HG02763 (cell line): ENCODE measurements at regions not wholly inside any gene's neighbourhood (a gene's known extent, or its start where the extent isn't known, plus 50 kb on each side); places are given as distances from the start of the nearest gene placed in this dataset.
"Not testable (repeated sequence)": the region's sequence is repeated elsewhere in the genome, so short reads cannot be mapped to it uniquely, and the experiment has no call there.

Source experiments
- ATAC-seq: cut with Tn5 transposase; IDR thresholded peaks from one replicate; pipeline ENCODE4 v1.9.1; 2021; ENCODE audit warnings: mild to moderate bottlenecking, moderate library complexity; ENCODE audit not compliant: unreplicated experiment

GRCh38 chr2:221777119-221777518, 205.0 kb upstream of the EPHA4 start:
- ATAC-seq: no peak

DNA sequence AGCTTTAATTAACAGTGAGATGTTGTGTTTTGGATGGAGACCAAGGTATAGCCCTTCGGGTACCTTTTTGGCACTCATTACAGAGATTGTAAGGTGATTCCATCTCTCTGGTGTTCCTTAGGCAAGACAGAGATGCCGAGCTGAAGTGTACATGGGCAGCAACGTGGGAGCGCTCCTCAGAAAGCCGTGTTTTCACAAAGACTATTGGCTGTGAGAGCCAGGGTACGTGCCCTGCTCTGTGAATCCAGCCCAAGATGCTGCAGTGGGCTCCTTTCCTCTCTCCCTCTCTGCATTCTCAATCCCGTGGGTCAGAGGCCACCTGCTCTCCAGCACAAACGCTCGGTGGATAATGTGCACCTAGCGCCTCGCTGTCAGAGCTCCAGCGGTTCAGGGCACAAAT, 203.0 kb upstream of the EPHA4 start:
- ATAC-seq: no peak

DNA sequence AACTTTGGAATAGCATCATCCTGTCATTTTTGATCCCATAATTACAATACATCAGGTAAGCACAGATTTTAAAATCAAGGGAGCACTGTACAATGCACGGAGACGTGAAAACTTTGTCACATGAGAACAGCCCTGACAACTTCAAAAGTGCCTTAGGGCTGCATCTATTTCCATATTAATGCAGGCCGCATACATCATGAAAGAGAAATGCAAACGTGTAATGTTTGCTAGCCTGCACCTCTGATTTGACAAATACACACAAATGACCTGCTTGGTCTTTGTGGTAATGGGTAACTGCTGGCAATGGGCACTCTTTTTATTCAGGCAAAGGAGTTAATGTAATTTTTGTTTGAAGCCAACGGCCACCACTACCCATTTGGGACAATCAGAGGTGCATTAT, 202.0 kb upstream of the EPHA4 start:
- ATAC-seq: no peak

- ATAC-seq: no peak
Observed at GRCh38 chr2:221771297-221771696, 199.2 kb upstream of the EPHA4 start.

GRCh38 chr2:221767106-221768012, 195.3 kb upstream of the EPHA4 start:
- no peak for ATAC-seq

GRCh38 chr2:221762496-221762895, 190.4 kb upstream of the EPHA4 start:
- ATAC-seq: no peak

DNA sequence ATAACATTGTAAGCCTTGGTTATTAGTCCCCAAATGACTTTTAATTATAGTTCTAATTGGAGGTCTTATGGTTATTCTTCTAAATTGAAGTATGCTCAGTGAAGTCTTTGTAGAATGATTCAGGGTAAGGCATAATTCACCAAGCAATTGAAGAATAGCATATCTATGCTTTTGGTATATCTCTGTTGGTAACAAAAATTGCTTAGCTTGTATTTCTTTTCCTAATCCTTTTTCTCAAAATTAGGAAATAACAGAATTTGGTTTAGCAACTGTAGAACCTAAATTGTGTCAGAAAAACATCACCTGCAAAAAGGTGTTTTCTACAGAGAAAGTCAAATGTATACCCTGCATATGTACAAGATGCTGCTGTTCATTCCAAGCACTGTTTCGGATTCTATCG, 189.2 kb upstream of the EPHA4 start:
- no peak for ATAC-seq

DNA sequence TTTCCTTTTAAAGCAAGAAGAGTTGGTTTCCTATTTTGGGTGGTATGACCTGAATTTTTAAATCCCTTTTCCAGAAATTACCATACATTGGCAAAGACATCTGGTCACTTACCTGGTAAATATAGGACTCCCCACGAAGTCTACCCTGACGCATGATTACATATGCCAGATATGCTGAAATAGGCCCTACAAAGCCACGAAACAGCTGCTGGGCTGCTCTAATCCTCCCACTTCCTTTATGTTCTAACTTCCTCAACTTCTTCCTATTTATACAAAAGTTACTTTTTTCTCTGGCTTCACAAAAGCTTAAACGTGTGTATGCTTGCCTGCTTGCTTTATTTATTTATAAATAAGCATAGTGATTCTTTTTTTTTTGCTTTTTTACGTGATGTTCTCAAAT, 186.0 kb upstream of the EPHA4 start:
- no peak for ATAC-seq

- no peak for ATAC-seq
Observed at GRCh38 chr2:221753401-221753800, 181.3 kb upstream of the EPHA4 start.

GRCh38 chr2:221752781-221753180, 180.7 kb upstream of the EPHA4 start:
- no peak for ATAC-seq

GRCh38 chr2:221750316-221750715, 178.2 kb upstream of the EPHA4 start:
- no peak for ATAC-seq

GRCh38 chr2:221747289-221747972, 175.3 kb upstream of the EPHA4 start:
- peak; percentile 68 for ATAC-seq

DNA sequence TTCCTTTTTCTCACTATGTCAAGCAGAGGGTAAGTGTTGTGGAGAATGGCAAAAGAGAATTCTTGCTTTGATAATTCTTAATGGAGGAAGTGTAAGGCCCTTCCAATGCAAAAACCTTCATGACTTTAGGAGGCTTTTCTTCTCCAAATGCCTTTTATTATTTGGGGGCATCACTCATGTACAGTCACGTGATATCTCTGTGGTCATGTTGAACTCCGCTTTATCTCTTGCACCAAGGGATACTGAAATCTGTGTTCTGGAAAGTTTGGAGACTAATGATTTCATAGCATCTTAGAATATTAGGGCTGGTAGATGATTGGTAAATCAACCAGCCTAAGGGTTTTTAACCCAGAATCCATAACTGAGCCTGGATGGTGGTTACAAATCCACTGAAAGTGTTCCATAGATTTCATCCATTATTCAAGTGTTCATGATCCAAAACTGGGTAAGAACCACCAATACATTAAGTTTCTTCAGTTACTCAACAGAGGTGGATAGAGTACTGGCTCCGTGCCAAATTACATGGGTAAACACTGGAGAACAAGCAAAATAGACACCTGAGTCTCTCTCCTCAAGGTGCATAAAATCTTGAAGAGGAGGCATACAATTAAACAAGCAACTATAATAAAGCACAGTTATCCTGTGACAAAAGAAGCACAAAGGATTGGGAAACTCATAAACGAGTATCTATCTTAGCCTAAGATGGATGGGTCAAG, 169.6 kb upstream of the EPHA4 start:
- no peak for ATAC-seq

- peak; percentile 74 for ATAC-seq
Observed at GRCh38 chr2:221731432-221732145, 159.5 kb upstream of the EPHA4 start.

DNA sequence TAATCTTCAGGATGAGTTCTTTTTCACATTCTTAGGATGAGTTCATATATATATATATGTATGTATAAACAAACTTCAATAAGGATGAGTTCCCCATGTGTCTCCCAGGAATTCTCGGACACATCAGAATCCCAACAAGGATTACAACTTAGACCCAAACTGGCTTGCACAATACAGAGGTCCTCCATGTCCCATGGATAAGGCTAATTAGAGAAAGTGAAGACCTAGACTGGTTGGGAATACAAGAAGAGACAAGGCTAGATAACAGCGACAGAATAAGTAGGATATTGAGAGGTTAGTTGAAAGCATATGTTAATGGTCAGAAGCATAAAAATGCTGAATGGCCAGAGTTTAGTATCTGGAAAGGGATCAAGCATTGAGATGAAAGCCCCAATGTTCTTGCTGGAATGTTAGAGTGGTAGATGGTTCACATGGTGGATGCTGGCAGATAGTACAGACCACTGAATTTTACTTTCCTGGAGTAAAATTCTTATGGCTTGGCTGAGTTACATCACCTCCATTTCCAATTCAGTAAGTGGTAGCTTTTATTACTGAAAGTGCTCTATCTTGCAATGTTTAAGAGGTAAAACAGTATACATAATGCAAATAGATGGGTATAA, 154.9 kb upstream of the EPHA4 start:
- no peak for ATAC-seq

- no peak for ATAC-seq
Observed at GRCh38 chr2:221724631-221725203, 152.6 kb upstream of the EPHA4 start.

GRCh38 chr2:221724117-221724516, 152.0 kb upstream of the EPHA4 start:
- ATAC-seq: not testable (repeated sequence)

GRCh38 chr2:221716426-221717303, 144.6 kb upstream of the EPHA4 start:
- ATAC-seq: no peak
